ENCODE measurements at regions not wholly inside any gene's neighbourhood (a gene's known extent, or its start where the extent isn't known, plus 50 kb on each side); places are given as distances from the start of the nearest gene placed in this dataset.

DNA sequence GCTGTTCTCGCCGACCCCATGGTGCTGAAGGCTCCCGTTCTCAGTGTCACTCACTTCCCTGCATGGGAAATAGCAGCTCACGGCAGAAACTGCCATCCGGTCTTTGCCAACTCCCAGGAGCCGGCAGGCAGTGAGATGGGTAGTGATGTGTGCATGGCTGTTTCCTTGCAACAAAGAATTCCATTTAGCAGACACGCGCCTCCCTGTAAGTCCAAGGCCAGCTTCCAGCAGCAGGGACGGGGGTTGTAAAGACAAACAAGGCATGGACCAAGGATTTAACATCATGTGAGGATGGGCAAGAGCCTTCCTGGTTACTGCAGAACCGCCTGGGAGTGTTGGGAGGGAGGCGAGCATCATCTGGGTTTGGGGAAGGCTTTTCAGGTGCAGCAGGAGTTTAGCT is 273.1 kb downstream of the GLRX3 start:
- no peak overlapping the region for H3K4me3 ChIP-seq
- H3K9me3 ChIP-seq, result no peaks in the 10 kb centered on the region
- H3K27me3 ChIP-seq, result no peaks in the 10 kb centered on the region
- no peaks in the 10 kb centered on the region for H3K36me3 ChIP-seq
- DNase-seq, result no peak
- no peak overlapping the region for H3K27ac ChIP-seq
- in situ Hi-C loops (cut with MboI; ENCODE audit: low pct_ligation_motif_present in 1 of 4, low pct_unique_long_range_greater_than_20kb in 1 of 4, low sequenced_read_pairs in 3 of 4) (no loop called here), intact Hi-C loops (cut with DNase I; ENCODE audit: low total_unique reads) (no loop called here)
- no peaks in the 10 kb centered on the region for H3K4me1 ChIP-seq
- 40 to 85% methylated on average over 1 to 10 of the region's 11 CpGs for WGBS, 2 donors (ENCODE audit: low coverage in 1 of 2)
- no peak for TF ChIP-seq POLR2A (IDR thresholded peaks at IDR 0.05)

DNA sequence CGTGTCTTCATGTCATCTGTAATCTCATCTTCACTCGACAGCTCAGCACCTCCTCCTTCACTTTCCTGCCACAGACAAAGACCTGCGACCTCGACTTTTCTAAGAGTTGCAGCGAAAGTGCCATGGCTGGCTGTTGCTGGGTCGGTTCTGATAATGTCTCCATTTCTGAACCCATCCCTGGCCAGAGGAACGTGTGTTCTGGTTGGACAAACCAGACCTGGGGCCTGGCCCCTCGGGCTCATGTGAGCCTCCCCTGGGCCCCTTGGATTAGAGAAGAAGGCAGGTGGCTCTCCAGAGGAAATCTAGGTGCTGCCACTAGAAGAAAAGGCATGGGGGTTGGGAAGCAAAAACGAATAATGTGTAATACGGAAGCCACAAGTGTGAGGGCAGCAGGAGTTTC is 273.7 kb downstream of the GLRX3 start:
- H3K9me3 ChIP-seq, result no peaks in the 10 kb centered on the region
- no peak overlapping the region for H3K4me3 ChIP-seq
- H3K4me1 ChIP-seq, result no peaks in the 10 kb centered on the region
- no peaks in the 10 kb centered on the region for H3K27me3 ChIP-seq
- 77 to 82% methylated on average over 5 to 10 of the region's 10 CpGs for WGBS, 2 donors (ENCODE audit: low coverage in 1 of 2)
- TF ChIP-seq POLR2AphosphoS5 (IDR thresholded peaks at IDR 0.05) (no peak), POLR2A (IDR thresholded peaks at IDR 0.05) (no peak), EP300 (IDR thresholded peaks at IDR 0.05; ENCODE audit: low read depth) (no peak)
- TF ChIP-seq, protein P1, sequence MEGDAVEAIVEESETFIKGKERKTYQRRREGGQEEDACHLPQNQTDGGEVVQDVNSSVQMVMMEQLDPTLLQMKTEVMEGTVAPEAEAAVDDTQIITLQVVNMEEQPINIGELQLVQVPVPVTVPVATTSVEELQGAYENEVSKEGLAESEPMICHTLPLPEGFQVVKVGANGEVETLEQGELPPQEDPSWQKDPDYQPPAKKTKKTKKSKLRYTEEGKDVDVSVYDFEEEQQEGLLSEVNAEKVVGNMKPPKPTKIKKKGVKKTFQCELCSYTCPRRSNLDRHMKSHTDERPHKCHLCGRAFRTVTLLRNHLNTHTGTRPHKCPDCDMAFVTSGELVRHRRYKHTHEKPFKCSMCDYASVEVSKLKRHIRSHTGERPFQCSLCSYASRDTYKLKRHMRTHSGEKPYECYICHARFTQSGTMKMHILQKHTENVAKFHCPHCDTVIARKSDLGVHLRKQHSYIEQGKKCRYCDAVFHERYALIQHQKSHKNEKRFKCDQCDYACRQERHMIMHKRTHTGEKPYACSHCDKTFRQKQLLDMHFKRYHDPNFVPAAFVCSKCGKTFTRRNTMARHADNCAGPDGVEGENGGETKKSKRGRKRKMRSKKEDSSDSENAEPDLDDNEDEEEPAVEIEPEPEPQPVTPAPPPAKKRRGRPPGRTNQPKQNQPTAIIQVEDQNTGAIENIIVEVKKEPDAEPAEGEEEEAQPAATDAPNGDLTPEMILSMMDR (IDR thresholded peaks at IDR 0.05), result no peak
- intact Hi-C loops (cut with DNase I; ENCODE audit: low total_unique reads), result no loop called here
- H3K36me3 ChIP-seq, result no peaks in the 10 kb centered on the region
- DNase-seq, result no peak
- no peak overlapping the region for H3K27ac ChIP-seq
- in situ Hi-C loops (cut with MboI; ENCODE audit: low pct_ligation_motif_present in 1 of 4, low pct_unique_long_range_greater_than_20kb in 1 of 4, low sequenced_read_pairs in 3 of 4), result no loop called here

DNA sequence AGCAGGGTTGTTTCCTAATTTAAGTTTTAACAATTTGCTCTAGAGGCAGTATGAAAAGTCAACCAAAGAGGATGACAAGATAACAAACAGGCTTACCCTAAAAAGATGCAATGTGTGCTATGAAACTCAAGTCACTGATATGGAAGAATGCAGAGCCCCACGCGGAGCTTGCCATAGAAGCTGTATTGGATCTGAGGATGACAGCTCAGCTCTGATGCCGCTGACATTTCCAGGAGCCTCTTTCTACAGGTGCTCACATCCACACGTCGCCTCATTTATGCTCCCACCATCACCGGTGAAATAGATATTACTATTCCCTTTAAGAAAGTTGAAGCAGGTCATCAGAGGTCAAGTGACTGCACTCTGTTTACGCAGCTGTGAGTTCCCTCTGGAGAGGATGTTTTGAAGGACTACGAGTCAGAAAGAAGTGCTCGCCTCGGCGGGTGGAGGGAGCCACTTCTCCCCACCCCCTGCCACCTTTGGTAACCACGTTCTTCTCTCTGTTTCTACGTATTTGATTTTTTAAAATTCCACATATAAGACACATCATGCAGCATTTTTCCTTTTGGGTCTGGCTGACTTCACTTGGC is 275.4 kb downstream of the GLRX3 start:
- DNase-seq, result no peak
- in situ Hi-C loops (cut with MboI; ENCODE audit: low pct_ligation_motif_present in 1 of 4, low pct_unique_long_range_greater_than_20kb in 1 of 4, low sequenced_read_pairs in 3 of 4), result no loop called here
- intact Hi-C loops (cut with DNase I; ENCODE audit: low total_unique reads), result no loop called here
- whole genome bisulfite sequencing, 2 donors (ENCODE audit: low coverage in 1 of 2), result 43 to 57% methylated on average over 10 to 13 of the region's 13 CpGs
- no peak overlapping the region for H3K4me3 ChIP-seq
- no peaks in the 10 kb centered on the region for H3K27me3 ChIP-seq
- TF ChIP-seq EP300 (IDR thresholded peaks at IDR 0.05; ENCODE audit: low read depth) (no peak), POLR2AphosphoS5 (IDR thresholded peaks at IDR 0.05) (no peak), POLR2A (IDR thresholded peaks at IDR 0.05) (no peak)
- TF ChIP-seq, protein P1 (IDR thresholded peaks at IDR 0.05), result no peak
- no peaks in the 10 kb centered on the region for H3K4me1 ChIP-seq
- no peak overlapping the region for H3K27ac ChIP-seq
- no peaks in the 10 kb centered on the region for H3K9me3 ChIP-seq
- no peaks in the 10 kb centered on the region for H3K36me3 ChIP-seq

DNA sequence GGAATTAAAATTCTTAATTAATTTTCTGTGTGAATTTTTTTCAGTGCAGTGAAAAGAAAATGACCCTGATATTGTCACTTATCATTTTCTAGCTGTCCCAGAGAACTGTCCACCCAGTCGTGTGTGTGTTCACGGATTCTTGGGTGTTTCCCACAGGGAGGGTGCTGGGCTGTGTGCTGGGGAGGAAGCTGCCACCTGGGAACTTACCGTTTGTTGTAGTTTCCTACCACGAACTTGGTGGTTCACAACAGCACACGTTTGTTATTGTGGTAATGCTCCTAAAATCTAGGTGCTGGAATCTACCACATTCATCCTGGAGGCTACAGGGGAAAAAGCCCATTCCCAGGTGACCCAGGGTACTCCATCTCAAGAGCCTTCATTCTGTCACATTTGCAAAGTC is 276.1 kb downstream of the GLRX3 start:
- no peaks in the 10 kb centered on the region for H3K36me3 ChIP-seq
- no peak for DNase-seq
- H3K9me3 ChIP-seq, result no peaks in the 10 kb centered on the region
- H3K4me3 ChIP-seq, result no peak overlapping the region
- H3K27ac ChIP-seq, result no peak overlapping the region
- TF ChIP-seq POLR2A (IDR thresholded peaks at IDR 0.05), result no peak
- 55% methylated on average over 5 of the region's 5 CpGs; no CpG with 5 or more reads in 1 of the 2 donors for WGBS, 2 donors (ENCODE audit: low coverage in 1 of 2)
- in situ Hi-C loops (cut with MboI; ENCODE audit: low pct_ligation_motif_present in 1 of 4, low pct_unique_long_range_greater_than_20kb in 1 of 4, low sequenced_read_pairs in 3 of 4), result no loop called here
- no peaks in the 10 kb centered on the region for H3K27me3 ChIP-seq
- intact Hi-C loops (cut with DNase I; ENCODE audit: low total_unique reads), result no loop called here
- H3K4me1 ChIP-seq, result no peaks in the 10 kb centered on the region

DNA sequence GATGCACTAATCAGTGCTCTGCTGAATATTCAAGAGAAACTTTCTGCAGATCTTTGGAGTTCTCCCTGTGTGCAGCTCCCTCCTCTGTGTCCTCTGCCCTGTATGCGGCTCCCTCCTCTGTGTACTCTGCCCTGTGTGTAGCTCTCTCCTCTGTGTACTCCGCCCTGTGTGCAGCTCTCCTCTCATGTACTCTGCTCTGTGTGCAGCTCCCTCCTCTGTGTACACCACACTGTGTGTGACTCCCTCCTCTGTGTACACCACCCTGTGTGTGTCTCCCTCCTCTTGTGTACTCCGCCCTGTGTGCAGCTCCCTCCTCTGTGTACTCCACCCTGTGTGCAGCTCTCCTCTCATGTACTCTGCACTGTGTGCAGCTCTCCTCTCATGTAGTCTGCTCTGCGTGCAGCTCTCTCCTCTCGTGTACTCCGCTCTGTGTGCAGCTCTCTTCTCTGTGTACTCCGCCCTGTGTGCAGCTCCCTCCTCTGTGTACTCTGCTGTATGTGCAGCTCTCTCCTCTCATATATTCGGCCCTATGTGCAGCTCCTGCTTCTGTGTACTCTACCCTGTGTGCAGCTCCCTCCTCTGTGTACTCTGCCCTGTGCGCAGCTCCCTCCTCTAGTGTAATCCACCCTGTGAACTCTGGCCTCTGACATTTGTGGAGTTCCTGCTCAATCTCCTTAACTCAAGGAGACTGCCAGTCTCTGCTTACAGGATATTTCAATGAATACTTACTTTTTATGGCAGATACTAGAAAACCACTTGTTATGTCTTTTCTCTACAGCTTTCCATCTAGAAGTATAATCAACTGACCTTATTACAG is 280.4 kb downstream of the GLRX3 start:
- Histone ChIP-seq H3K4me3 (no peak overlapping the region), H3K27ac (no peak overlapping the region), H3K4me1 (no peaks in the 10 kb centered on the region), H3K9me3 (no peaks in the 10 kb centered on the region), H3K27me3 (no peaks in the 10 kb centered on the region), H3K36me3 (no peaks in the 10 kb centered on the region)
- TF ChIP-seq POLR2A (IDR thresholded peaks at IDR 0.05) (no peak), POLR2AphosphoS5 (IDR thresholded peaks at IDR 0.05) (no peak), EP300 (IDR thresholded peaks at IDR 0.05; ENCODE audit: low read depth) (no peak)
- TF ChIP-seq, protein P1 (IDR thresholded peaks at IDR 0.05), result no peak
- 81 to 84% methylated on average over 6 to 9 of the region's 9 CpGs for WGBS, 2 donors (ENCODE audit: low coverage in 1 of 2)
- in situ Hi-C loops (cut with MboI; ENCODE audit: low pct_ligation_motif_present in 1 of 4, low pct_unique_long_range_greater_than_20kb in 1 of 4, low sequenced_read_pairs in 3 of 4) (no loop called here), intact Hi-C loops (cut with DNase I; ENCODE audit: low total_unique reads) (no loop called here)
- DNase-seq, result no peak
